ENCODE measurements at regions not wholly inside any gene's neighbourhood (a gene's known extent, or its start where the extent isn't known, plus 50 kb on each side); places are given as distances from the start of the nearest gene placed in this dataset.

GRCh38 chrY:19076846-19077697 lies 303.5 kb upstream of the HSFY2 start:
- DNase-seq (ENCODE audit: extremely low spot score), result peak; percentile 15

GRCh38 chrY:19075471-19076253 lies 302.1 kb upstream of the HSFY2 start:
- TF ChIP-seq CTCF (IDR thresholded peaks at IDR 0.05; ENCODE audit: control extremely low read depth, extremely low read depth, low read depth, missing control alignments), result no peak
- peak; percentile 12 for DNase-seq (ENCODE audit: extremely low spot score)
- CTCF ChIA-PET, result no interaction called here
- POLR2A ChIA-PET, result no interaction called here

More at GRCh38 chrY:19076846-19077697, 303.5 kb upstream of the HSFY2 start:
- CTCF ChIA-PET, result no interaction called here
- no peak for TF ChIP-seq CTCF (IDR thresholded peaks at IDR 0.05; ENCODE audit: control extremely low read depth, extremely low read depth, low read depth, missing control alignments)
- POLR2A ChIA-PET, result no interaction called here

- DNase-seq (ENCODE audit: extremely low spot score), result no peak
- ChIA-PET POLR2A (interaction anchor here (0.7 kb wide), 1 partner anchor 778 kb away, joined by 4 read pairs; no protein-coding TSS in a partner anchor), CTCF (no interaction called here)
- no peak for TF ChIP-seq CTCF (IDR thresholded peaks at IDR 0.05; ENCODE audit: control extremely low read depth, extremely low read depth, low read depth, missing control alignments)
Measured at GRCh38 chrY:19067435-19067834, 293.9 kb upstream of the HSFY2 start.

- no peak for DNase-seq (ENCODE audit: extremely low spot score)
- TF ChIP-seq CTCF (IDR thresholded peaks at IDR 0.05; ENCODE audit: control extremely low read depth, extremely low read depth, low read depth, missing control alignments), result no peak
- POLR2A ChIA-PET, result no interaction called here
- CTCF ChIA-PET, result no interaction called here
Measured at GRCh38 chrY:19066447-19067190, 293.1 kb upstream of the HSFY2 start.

- POLR2A ChIA-PET, result no interaction called here
- CTCF ChIA-PET, result no interaction called here
- DNase-seq (ENCODE audit: extremely low spot score), result no peak
- TF ChIP-seq CTCF (IDR thresholded peaks at IDR 0.05; ENCODE audit: control extremely low read depth, extremely low read depth, low read depth, missing control alignments), result no peak
Measured at GRCh38 chrY:19065119-19065518, 291.6 kb upstream of the HSFY2 start.

- POLR2A ChIA-PET, result no interaction called here
- no peak for DNase-seq (ENCODE audit: extremely low spot score)
- CTCF ChIA-PET, result no interaction called here
- TF ChIP-seq CTCF (IDR thresholded peaks at IDR 0.05; ENCODE audit: control extremely low read depth, extremely low read depth, low read depth, missing control alignments), result no peak
Measured at GRCh38 chrY:19059733-19060132, 286.2 kb upstream of the HSFY2 start.
